Coronary artery (tissue), 2 donors: ENCODE measurements at regions not wholly inside any gene's neighbourhood (a gene's known extent, or its start where the extent isn't known, plus 50 kb on each side); places are given as distances from the start of the nearest gene placed in this dataset.
"Not testable (repeated sequence)": the region's sequence is repeated elsewhere in the genome, so short reads cannot be mapped to it uniquely, and the experiment has no call there.

ENCODE experiments used
- DNase-seq: peaks from one replicate; pipeline ENCODE4 v3.0.0-alpha.2; 2017; ENCODE audit warnings: low spot score
- H3K27ac ChIP-seq, 2 donors: fragments of 200-600 bp; sonication (generic); one replicate each; pipeline ENCODE4 v1.5.1; 2016 to 2019
- H3K4me3 ChIP-seq: fragments of 200-600 bp; sonication (generic); 2 replicates; pipeline ENCODE4 v1.5.1; 2016; ENCODE audit warnings: mild to moderate bottlenecking, moderate library complexity
- TF ChIP-seq, protein P1 (sequence below): fragments of 200-600 bp; sonication (generic); IDR thresholded peaks from one replicate; pipeline ENCODE4 v1.5.1; 2019; ENCODE audit warnings: antibody characterized with exemption

DNA sequence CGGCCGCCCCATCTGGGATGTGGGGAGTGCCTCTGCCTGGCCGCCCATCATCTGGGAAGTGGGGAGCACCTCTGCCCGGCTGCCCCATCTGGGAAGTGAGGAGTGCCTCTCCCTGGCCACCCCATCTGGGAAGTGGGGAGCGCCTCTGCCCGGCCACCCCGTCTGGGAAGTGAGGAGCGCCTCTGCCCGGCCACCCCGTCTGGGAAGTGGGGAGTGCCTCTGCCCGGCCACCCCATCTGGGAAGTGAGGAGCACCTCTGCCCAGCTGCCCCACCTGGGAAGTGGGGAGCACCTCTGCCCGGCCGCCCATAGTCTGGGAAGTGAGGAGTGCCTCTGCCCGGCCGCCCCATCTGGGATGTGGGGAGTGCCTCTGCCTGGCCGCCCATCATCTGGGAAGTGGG, 91.7 kb upstream of the ZNF519 start:
- H3K27ac ChIP-seq, H3K4me3 ChIP-seq, DNase-seq: not testable (repeated sequence)

DNA sequence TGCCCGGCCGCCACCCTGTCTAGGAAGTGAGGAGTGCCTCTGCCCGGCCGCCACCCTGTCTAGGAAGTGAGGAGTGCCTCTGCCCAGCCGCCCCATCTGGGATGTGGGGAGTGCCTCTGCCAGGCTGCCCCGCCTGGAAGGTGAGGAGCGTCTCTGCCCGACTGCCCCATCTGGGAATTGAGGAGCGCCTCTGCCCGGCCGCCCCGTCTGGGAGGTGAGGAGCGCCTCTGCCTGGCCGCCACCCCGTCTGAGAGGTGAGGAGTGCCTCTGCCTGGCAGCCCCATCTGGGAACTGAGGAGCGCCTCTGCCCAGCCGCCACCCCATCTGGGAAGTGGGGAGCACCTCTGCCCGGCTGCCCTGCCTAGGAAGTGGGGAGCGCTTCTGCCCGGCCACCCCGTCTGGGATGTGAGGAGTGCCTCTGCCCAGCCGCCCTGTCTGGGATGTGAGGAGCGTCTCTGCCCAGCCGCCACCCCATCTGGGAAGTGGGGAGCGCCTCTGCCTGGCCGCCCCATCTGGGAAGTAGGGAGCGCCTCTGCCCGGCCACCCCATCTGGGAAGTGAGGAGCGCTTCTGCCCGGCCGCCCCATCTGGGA, 91.1 kb upstream of the ZNF519 start:
- H3K27ac ChIP-seq, DNase-seq, H3K4me3 ChIP-seq: not testable (repeated sequence)

DNA sequence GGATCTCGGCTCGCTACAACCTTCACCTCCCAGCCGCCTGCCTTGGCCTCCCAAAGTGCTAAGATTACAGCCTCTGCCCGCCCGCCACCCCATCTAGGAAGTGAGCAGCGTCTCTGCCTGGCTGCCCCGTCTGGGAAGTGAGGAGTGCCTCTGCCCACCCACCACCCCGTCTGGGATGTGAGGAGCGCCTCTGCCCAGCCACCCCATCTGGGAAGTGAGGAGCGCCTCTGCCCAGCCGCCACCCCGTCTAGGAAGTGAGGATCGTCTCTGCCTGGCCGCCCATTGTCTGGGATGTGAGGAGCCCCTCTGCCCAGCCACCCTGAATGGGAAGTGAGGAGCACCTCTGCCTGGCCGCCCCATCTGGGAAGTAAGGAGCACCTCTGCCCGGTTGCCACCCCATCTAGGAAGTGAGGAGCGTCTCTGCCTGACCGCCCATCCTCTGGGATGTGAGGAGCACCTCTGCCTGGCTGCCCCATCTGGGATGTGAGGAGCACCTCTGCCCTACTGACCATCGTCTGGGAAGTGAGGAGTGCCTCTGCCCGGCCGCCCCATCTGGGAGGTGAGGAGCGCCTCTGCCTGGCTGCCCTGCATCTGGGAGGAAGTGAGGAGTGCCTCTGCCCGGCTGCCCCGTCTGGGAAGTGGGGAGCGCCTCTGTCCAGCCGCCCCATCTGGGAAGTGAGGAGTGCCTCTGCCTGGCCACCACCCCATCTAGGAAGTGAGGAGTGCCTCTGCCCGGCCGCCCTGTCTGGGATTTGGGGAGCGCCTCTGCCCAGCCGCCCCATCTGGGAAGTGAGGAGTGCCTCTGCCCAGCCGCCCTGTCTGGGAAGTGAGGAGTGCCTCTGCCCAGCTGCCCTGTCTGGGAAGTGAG, 90.4 kb upstream of the ZNF519 start:
- not testable (repeated sequence) for DNase-seq, H3K4me3 ChIP-seq, H3K27ac ChIP-seq

DNA sequence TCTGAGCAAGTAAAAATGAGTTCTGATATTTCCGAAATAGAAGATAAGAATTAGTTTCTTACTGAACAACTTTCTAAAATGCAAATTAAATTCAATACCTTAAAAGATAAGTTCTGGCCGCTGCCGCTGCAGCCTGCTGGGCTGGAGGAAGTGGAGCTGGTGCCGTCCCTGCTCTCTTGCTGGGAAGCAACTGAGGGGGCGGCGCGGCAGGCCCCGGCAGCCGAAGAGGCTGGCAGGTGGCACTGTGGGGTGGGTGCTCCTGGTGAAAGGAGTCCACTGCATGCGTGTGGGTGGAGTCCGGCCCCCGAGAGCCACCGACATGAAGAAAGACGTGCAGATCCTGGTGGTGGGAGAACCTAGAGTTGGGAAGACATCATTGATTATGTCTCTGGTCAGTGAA, 89.5 kb upstream of the ZNF519 start:
- no peak overlapping the region for H3K4me3 ChIP-seq
- H3K27ac ChIP-seq: no peak overlapping the region
- TF ChIP-seq, protein P1, sequence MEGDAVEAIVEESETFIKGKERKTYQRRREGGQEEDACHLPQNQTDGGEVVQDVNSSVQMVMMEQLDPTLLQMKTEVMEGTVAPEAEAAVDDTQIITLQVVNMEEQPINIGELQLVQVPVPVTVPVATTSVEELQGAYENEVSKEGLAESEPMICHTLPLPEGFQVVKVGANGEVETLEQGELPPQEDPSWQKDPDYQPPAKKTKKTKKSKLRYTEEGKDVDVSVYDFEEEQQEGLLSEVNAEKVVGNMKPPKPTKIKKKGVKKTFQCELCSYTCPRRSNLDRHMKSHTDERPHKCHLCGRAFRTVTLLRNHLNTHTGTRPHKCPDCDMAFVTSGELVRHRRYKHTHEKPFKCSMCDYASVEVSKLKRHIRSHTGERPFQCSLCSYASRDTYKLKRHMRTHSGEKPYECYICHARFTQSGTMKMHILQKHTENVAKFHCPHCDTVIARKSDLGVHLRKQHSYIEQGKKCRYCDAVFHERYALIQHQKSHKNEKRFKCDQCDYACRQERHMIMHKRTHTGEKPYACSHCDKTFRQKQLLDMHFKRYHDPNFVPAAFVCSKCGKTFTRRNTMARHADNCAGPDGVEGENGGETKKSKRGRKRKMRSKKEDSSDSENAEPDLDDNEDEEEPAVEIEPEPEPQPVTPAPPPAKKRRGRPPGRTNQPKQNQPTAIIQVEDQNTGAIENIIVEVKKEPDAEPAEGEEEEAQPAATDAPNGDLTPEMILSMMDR: no peak
- no peak for DNase-seq

DNA sequence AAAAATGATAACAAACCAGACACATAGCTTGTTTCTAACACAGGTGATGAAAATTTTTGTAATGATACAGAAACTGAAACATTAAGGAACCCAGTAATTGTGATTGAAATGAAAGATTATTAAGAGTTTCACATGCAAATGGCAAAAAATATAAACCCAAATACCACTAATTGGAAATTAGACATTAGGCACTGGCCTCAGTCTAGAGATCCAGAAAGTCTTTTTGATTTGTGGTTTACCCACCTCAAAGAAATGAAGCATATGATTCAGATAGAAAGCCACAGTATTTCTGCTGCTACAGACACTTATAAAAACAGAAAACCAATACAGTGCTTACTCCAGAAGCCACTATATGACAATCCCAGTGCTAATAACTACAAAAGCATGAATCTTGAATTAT, 83.7 kb upstream of the ZNF519 start:
- not testable (repeated sequence) for H3K4me3 ChIP-seq, DNase-seq, H3K27ac ChIP-seq

DNA sequence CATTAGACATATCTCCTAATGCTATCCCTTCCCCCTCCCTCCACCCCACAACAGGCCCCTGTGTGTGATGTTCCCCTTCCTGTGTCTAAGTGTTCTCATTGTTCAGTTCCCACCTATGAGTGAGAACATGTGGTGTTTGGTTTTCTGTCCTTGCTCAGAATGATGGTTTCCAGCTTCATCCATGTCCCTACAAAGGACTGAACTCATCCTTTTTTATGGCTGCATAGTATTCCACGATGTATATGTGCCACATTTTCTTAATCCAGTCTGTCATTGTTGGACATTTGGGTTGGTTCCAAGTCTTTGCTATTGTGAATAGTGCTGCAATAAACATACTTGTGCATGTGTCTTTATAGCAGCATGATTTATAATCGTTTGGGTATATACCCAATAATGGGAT, 71.2 kb upstream of the ZNF519 start:
- not testable (repeated sequence) for H3K27ac ChIP-seq, H3K4me3 ChIP-seq, DNase-seq

DNA sequence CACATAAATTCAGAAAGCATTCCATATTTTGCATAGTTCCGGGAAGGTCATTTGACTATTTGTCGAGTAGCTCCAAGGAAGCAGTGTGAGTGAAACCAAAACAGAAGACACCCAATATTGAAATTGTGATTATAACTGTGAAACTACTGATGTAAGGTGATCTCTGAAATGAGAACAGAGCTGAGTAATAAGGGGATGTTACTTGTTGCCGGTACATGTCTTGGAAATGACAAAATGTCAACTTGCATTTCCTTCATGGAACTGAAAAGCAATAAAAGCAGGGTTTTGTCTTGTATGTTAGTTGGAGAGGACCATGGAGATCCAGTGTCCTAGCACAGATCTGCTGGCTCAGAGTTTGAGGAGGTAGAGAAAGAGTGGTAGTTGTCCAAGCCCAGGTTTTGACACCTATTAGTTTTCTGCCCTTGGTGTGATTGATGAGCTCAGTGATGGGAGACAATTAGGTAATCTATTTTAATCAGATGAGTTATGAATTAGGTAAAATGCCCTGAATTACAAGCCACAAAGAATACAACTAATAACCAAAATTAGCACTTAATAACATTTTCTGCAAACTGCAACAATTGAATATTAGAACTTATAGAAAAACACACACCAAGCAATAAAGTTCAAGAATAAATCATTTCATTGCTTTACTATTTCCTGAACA, 58.7 kb upstream of the ZNF519 start:
- not testable (repeated sequence) for H3K4me3 ChIP-seq, DNase-seq, H3K27ac ChIP-seq

DNA sequence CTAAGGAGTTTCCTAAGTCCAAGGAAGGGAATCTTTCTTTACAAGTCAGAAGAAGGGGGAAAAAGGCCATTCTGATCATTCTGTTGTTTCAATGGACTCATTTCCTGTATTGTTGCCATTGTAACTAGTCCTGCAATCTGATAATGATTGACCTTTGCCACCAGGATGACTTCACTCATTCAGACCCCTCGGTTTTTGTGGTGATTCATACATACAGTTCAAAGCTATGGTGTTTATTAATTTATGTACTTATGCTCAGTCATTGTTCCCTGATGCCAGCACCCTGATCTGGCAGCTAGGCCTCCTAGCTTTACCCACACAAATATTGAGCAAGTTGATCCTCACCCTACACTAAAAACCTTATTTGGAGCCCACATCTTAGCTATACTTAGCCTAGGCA, 57.6 kb upstream of the ZNF519 start:
- DNase-seq: no peak
- Histone ChIP-seq H3K4me3 (no peak overlapping the region), H3K27ac (no peak overlapping the region)
- TF ChIP-seq, protein P1: no peak

DNA sequence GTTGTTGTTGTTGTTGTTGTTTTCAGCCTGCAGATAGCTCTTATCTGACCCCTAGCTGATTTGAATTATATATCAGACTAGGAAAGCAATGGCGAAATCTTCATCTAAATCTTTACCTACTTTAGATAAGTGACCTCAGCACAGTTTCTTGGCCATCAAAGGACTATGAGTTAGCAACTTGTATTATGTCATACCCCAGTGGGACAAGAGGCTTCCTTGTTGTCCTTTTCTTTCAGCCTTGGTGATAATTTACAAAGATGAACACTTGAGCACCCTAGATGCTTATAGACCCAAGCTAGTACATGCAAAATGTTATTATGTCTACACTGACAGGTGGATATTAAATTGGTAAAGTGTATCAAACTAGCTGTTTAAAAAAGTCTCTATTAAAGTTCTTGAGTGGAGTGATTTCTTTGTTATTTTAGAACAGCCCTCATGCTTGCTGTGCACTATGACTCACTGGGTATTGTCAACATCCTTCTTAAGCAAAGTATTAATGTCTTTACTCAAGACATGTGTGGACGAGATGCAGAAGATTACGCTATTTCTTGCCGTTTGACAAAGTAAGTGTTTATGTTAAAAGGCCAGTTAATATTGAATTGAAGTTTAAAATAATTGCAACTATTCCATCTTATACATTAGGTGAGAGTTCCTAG, 56.6 kb upstream of the ZNF519 start:
- not testable (repeated sequence) for DNase-seq, H3K27ac ChIP-seq, H3K4me3 ChIP-seq
